ENCODE measurements at regions not wholly inside any gene's neighbourhood (a gene's known extent, or its start where the extent isn't known, plus 50 kb on each side); places are given as distances from the start of the nearest gene placed in this dataset.

- Histone ChIP-seq H3K4me1 (replicated peaks in 1 of 2; ENCODE audit: control insufficient read depth in 2 of 2, insufficient read depth in 2 of 2, low read length in 2 of 2) (no peaks in the 10 kb centered on the region), H4K20me1 (replicated peaks; ENCODE audit: control insufficient read depth, insufficient read depth, low read length) (no peaks in the 10 kb centered on the region), H3K79me2 (ENCODE audit: control insufficient read depth, insufficient read depth, low read length) (no peaks in the 10 kb centered on the region), H3K9me1 (ENCODE audit: control insufficient read depth, insufficient read depth, low read length) (no peaks in the 10 kb centered on the region), H3K4me3 (no peak overlapping the region), H3K9ac (ENCODE audit: insufficient read depth in 1 of 2, low read depth in 2 of 2, low read length in 2 of 2) (no peak overlapping the region), H3K27me3 (ENCODE audit: control insufficient read depth in 2 of 2, insufficient read depth in 2 of 2, low read length in 2 of 2) (no peaks in the 10 kb centered on the region), H2AFZ (ENCODE audit: low read depth, low read length) (no peak overlapping the region), H3K27ac (ENCODE audit: extremely low read depth, low read depth, low read length) (no peak overlapping the region), H3K36me3 (ENCODE audit: control insufficient read depth, insufficient read depth, low read length) (no peaks in the 10 kb centered on the region), H3K9me3 (replicated peaks; ENCODE audit: control insufficient read depth, insufficient read depth, low read depth, low read length) (no peaks in the 10 kb centered on the region), H3K4me2 (ENCODE audit: insufficient read depth, low read length) (no peak overlapping the region)
- TF ChIP-seq RAD21 (CRISPR knock-in tag; conservative IDR thresholded peaks at IDR 0.05 in 1 of 2, IDR thresholded peaks at IDR 0.05 in 1 of 2) (peak in 1 of 2 experiments; percentile 33; a peak in 2 of 4 replicates), CTCF (IDR thresholded peaks at IDR 0.05 in 2 of 3, conservative IDR thresholded peaks at IDR 0.05 in 1 of 3; ENCODE audit: insufficient read depth in 2 of 3, low read depth in 1 of 3, low read length in 3 of 3) (peak in 2 of 3 experiments; percentile 20 to 39; a peak in 3 of 6 replicates), MED1 (CRISPR knock-in tag; IDR thresholded peaks at IDR 0.05; ENCODE audit: borderline replicate concordance) (no peak)
- no peak for FAIRE-seq
- WGBS (ENCODE audit: insufficient coverage, low coverage, missing lambda C conversion rate): 0% methylated on average over 2 of the region's 2 CpGs
- in situ Hi-C loops (cut with MboI): no loop called here
- ChIA-PET CTCF (ENCODE audit: low intra/inter-chr PET ratio) (no interaction called here), POLR2A (interaction anchor here (1.0 kb wide), 1 partner anchor 16 kb away, joined by 3 read pairs; no protein-coding TSS in a partner anchor)
- DNase-seq (ENCODE audit: extremely low read depth in 1 of 4, low spot score in 3 of 4): peak in 1 of 4 experiments; percentile 6
- intact Hi-C loops (cut with micrococcal nuclease): no loop called here
- no TSS peak for BruUV-seq (replicated peaks)
- ATAC-seq: no peak
These were observed 246.7 kb upstream of the ARHGAP24 start for GRCh38 chr4:85228264-85228663.

- in situ Hi-C loops (cut with MboI) (no loop called here), intact Hi-C loops (cut with micrococcal nuclease) (no loop called here)
- H3K9ac ChIP-seq (ENCODE audit: insufficient read depth in 1 of 2, low read depth in 2 of 2, low read length in 2 of 2): no peak overlapping the region
- no peaks in the 10 kb centered on the region for H3K27me3 ChIP-seq (ENCODE audit: control insufficient read depth in 2 of 2, insufficient read depth in 2 of 2, low read length in 2 of 2)
- DNase-seq (ENCODE audit: extremely low read depth in 1 of 4, low spot score in 3 of 4) (no peak), ATAC-seq (no peak), FAIRE-seq (no peak)
- 0% methylated on average over 3 of the region's 3 CpGs for WGBS (ENCODE audit: insufficient coverage, low coverage, missing lambda C conversion rate)
- BruUV-seq (replicated peaks): no TSS peak
- TF ChIP-seq NFE2 (IDR thresholded peaks at IDR 0.05; ENCODE audit: low read depth): no peak
- H2AFZ ChIP-seq (ENCODE audit: low read depth, low read length): no peak overlapping the region
- no peaks in the 10 kb centered on the region for H3K36me3 ChIP-seq (ENCODE audit: control insufficient read depth, insufficient read depth, low read length)
- no peak overlapping the region for H3K4me2 ChIP-seq (ENCODE audit: insufficient read depth, low read length)
- no peak overlapping the region for H3K27ac ChIP-seq (ENCODE audit: extremely low read depth, low read depth, low read length)
- H3K79me2 ChIP-seq (ENCODE audit: control insufficient read depth, insufficient read depth, low read length): no peaks in the 10 kb centered on the region
- no peaks in the 10 kb centered on the region for H3K9me3 ChIP-seq (replicated peaks; ENCODE audit: control insufficient read depth, insufficient read depth, low read depth, low read length)
- no peak overlapping the region for H3K4me3 ChIP-seq
- H3K4me1 ChIP-seq (replicated peaks in 1 of 2; ENCODE audit: control insufficient read depth in 2 of 2, insufficient read depth in 2 of 2, low read length in 2 of 2): no peaks in the 10 kb centered on the region
- ChIA-PET CTCF (ENCODE audit: low intra/inter-chr PET ratio) (no interaction called here), POLR2A (no interaction called here)
- H4K20me1 ChIP-seq (replicated peaks; ENCODE audit: control insufficient read depth, insufficient read depth, low read length): no peaks in the 10 kb centered on the region
- H3K9me1 ChIP-seq (ENCODE audit: control insufficient read depth, insufficient read depth, low read length): no peaks in the 10 kb centered on the region
These were observed 241.4 kb upstream of the ARHGAP24 start for GRCh38 chr4:85233516-85233915.

All from K562 (cell line).